Fibroblast of mammary gland (primary cell): ENCODE measurements at regions not wholly inside any gene's neighbourhood (a gene's known extent, or its start where the extent isn't known, plus 50 kb on each side); places are given as distances from the start of the nearest gene placed in this dataset.
"Not testable (repeated sequence)": the region's sequence is repeated elsewhere in the genome, so short reads cannot be mapped to it uniquely, and the experiment has no call there.

Experiments
- DNase-seq: peaks from one replicate; pipeline ENCODE4 v3.0.0-alpha.2; 2010; ENCODE audit warnings: low read depth
- H3K4me3 ChIP-seq: 2 replicates; pipeline ENCODE4 v1.5.1; 2011; ENCODE audit warnings: low read depth, mild to moderate bottlenecking, low read length, moderate library complexity; ENCODE audit not compliant: control insufficient read depth
- TF ChIP-seq, protein P1 (sequence below): conservative IDR thresholded peaks from 2 replicates; pipeline ENCODE4 v1.5.1; 2011; ENCODE audit warnings: low read depth, low read length, inconsistent platforms; ENCODE audit not compliant: control insufficient read depth, insufficient read depth

DNA sequence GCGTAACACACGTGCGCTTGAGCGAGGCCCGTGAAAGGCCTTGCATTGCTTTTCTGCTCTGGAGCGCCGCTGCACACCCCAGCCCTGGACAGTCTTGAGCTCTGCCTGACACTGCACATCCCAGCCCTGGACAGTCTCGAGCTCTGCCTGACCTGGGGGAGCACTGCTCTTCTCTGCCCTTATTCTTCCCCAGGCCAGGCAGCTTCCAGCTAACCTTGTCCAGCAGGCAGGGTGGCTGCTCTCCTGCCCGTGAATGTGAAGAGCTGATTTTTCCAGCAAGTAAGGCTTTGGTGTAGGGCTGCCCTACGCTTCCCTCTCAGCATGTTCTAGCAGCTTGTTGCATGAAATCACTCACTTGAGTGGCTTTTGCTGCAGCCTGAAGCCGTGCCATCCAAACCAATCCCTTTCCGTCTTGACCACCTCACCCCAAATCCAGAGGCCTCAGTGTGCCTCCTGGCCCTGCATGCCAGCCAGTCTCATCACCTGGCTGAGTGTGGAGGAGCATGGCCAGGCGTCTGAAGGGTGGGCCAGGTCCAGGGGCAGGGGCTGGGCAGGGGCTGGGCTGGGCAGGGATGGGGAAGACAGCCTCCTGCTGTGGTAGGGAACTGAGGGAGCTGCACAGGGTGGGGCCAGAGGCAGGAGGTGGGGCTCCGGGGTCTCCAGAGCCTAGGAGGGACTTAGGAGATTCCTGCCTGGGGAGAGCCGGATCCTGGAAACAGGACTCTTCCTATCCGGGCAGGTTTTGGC is 89.5 kb upstream of the B3GAT1 start:
- no peak overlapping the region for H3K4me3 ChIP-seq
- DNase-seq = no peak
- TF ChIP-seq, protein P1, sequence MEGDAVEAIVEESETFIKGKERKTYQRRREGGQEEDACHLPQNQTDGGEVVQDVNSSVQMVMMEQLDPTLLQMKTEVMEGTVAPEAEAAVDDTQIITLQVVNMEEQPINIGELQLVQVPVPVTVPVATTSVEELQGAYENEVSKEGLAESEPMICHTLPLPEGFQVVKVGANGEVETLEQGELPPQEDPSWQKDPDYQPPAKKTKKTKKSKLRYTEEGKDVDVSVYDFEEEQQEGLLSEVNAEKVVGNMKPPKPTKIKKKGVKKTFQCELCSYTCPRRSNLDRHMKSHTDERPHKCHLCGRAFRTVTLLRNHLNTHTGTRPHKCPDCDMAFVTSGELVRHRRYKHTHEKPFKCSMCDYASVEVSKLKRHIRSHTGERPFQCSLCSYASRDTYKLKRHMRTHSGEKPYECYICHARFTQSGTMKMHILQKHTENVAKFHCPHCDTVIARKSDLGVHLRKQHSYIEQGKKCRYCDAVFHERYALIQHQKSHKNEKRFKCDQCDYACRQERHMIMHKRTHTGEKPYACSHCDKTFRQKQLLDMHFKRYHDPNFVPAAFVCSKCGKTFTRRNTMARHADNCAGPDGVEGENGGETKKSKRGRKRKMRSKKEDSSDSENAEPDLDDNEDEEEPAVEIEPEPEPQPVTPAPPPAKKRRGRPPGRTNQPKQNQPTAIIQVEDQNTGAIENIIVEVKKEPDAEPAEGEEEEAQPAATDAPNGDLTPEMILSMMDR = no peak

GRCh38 chr11:134500621-134501020 is 88.6 kb upstream of the B3GAT1 start:
- TF ChIP-seq, protein P1 = no peak
- DNase-seq = no peak
- no peak overlapping the region for H3K4me3 ChIP-seq

DNA sequence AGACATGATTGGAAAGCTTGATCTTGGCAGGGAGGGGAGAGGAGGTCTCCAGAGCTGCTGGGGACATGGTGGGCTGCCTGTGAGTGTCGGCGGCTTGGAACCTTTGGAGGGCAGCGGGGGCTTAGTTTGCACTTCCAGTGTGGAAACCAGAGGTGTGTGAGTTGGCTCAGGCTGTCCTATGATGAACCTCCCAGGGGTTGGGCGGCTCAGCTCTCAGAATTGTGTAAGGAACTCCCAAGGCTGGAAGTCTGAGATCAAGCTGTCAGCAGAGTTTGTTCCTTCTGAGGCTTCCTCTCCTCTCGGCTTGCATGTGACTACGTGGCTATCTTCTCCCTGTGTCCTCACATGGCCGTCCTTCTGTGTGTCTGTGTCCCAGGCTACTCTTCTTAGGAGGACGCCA is 87.9 kb upstream of the B3GAT1 start:
- no peak for DNase-seq
- TF ChIP-seq, protein P1 = no peak
- no peak overlapping the region for H3K4me3 ChIP-seq

DNA sequence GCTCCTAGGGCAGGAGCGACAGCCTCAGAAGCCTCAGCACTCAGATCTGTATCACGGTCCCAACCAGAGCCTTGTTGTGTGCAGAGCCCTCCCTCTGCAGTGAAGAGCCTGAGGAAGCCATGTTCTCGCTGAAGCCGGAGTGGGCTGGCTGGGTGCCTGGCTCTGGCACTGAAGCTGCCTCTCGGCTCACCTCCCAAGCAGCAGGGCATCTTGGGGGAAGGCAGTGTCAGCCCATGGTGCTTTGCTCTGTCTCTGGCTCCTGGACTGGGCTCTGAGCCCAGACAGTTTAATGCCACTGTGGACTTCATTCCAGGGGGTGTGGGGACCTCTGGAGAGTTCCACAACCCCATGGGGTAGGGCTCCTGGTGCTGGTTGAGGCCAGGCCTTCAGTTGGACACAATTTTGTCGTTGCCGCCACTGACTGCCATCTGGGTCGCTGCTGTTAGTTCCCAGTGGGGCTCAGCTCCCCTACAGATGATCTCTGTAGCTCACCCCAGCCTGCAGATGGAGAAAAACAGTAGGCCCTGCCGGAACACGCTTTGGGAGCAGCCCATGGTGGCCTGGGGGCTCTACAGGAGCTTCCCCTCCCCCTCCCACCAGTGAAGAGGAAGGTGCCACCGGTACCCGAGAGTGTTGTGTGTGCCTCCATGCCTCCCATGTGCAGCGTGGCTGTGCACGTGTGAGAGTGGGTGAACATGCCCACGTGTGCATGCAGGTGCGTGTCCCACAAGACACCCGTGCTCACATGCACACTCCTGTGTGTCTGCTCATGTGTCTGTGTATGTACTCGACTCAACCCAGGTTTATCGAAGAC is 86.5 kb upstream of the B3GAT1 start:
- H3K4me3 ChIP-seq = no peak overlapping the region
- no peak for DNase-seq

GRCh38 chr11:134497586-134497985 is 85.5 kb upstream of the B3GAT1 start:
- no peak overlapping the region for H3K4me3 ChIP-seq
- DNase-seq = no peak
- TF ChIP-seq, protein P1 = no peak

More for the DNA sequence above, 86.5 kb upstream of the B3GAT1 start:
- TF ChIP-seq, protein P1 = no peak

- H3K4me3 ChIP-seq, DNase-seq: not testable (repeated sequence)
Observed at GRCh38 chr11:134496058-134496457, 84.0 kb upstream of the B3GAT1 start.

DNA sequence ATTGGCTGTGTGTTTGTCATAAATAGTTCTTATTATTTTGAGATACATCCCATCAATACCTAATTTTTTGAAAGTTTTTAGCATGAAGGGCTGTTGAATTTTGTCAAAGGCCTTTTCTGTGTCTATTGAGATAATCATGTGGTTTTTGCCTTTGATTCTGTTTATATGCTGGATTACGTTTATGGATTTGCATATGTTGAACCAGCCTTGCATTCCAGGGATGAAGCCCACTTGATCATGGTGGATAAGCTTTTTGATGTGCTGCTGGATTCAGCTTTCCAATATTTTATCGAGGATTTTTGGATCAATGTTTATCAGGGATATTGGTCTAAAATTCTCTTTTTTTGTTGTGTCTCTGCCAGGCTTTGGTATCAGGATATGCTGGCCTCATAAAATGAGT is 82.4 kb upstream of the B3GAT1 start:
- DNase-seq, H3K4me3 ChIP-seq: not testable (repeated sequence)

DNA sequence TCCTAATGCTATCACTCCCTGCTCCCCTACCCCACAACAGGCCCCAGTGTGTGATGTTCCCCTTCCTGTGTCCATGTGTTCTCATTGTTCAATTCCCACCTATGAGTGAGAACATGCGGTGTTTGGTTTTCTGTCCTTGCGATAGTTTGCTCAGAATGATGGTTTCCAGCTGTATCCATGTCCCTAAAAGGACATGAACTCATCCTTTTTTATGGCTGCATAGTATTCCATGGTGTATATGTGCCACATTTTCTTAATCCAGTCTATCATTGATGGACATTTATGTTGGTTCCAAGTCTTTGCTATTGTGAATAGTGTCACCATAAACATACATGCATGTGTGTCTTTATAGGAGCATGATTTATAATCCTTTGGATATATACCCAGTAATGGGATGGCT is 80.4 kb upstream of the B3GAT1 start:
- not testable (repeated sequence) for H3K4me3 ChIP-seq, DNase-seq
